ENCODE measurements at regions not wholly inside any gene's neighbourhood (a gene's known extent, or its start where the extent isn't known, plus 50 kb on each side); places are given as distances from the start of the nearest gene placed in this dataset.

DNA sequence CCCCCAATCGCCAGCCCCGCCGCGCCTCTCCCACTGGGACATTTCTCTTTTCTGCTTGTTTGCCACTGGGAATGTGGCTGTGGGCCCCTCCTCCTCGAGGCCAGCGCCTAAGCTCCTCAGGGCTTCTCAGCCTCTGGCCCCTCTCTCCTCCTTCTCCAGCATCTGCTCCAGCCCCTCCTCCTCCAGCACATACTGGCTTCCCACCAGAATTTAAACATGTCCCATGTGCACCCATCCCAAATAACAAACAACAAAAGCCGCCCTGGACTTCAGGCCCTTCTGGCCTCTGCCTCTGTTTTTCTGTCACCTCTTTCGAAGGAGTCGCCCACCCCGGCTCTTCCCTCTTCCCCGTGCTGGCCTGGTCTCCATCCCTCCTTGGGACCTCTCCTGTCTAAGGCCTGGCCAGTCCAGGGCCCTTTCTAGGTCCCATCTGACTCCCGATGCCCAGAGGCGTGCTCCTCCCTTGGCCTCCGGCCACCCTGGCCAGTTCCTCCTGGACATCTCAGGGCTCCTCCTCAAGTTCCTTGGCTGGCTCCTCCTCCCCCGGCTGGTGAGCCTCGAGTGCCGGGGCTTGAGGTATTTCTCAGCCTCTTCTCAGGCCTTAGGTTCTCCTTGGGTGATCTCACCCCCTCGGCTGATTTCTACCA, 94.6 kb upstream of the SLC6A6 start:
- DNase-seq, result no peak

DNA sequence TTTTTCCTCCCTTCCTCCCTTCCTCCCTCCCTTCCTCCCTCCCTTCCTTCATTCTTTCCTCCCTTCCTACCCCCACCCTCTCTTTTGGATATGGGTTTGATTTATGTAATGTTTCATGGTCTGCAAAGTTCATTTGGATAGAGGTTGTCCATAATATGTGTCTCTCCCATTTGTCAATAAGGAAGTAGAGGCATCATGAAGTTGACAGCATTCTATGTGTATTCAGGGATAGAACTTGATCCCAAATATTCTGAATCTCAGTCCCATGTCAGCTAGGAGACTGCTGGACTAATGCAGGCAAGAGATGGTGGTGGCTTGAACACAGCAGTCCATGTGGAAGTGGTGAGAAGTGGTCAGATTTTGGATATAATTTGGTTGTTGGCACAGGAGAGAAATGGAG, 90.7 kb upstream of the SLC6A6 start:
- no peak for DNase-seq

DNA sequence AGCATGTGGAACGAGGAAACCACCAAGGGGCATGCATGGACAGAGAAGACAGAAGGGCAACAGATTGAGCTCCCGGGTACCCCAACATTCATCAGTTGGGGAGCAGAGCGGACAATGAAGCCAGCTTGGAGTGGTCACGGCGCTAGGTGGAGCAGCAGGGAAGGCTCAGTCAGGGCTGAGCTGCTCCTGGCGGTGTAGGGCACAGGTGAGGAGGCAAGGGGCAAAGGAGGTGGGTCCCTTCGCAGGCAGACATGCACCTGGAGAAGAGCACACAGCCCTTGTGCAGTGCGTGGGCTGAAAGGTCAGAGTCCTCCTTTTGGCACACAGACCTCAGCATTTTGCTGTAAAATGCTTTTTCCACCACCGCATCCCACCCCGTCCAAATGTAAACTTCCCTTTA, 90.0 kb upstream of the SLC6A6 start:
- no peak for DNase-seq

DNA sequence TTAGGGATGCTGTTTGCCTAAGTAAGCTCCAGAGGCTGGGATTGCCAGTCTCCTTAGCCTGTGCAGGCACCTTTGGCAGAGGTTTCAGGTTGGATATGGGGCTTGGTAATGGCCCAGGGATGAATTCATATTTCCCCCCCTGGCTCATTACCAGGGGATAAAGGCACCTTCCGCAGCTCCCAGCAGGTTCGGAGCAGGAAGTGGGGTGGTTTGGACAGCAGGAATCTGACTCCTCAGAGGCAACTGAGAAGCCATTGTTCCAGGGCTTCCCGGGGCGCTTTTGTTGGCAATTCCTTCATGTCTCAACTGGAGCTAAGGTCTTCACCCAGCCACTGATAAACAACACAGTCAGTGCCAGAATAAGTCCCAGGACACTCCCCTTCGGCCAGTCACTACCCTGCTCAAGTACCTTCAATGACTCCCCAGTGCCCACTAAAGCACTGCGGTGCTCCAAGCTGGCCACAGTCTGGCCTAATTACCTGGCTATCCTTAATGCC, 85.3 kb upstream of the SLC6A6 start:
- no peak for DNase-seq

DNA sequence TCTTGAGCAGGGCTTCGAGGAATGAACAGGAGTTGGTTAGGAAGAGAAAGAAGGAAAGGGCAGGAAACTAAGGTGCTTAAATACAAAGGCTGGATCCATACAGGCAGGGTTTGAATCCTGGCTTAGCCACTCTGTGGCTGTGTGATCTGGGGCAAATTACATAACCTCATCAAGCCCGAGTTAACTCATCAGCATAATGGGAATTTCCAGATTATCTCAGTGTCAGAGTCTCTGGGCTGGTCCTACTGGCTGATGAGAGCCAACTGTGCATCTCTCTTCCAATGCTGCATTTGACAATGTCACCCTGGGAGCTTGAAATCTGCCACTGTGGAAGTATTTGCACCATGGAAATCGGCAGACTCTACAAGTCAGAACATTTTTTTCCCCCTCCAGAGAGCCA, 83.8 kb upstream of the SLC6A6 start:
- DNase-seq, result no peak

DNA sequence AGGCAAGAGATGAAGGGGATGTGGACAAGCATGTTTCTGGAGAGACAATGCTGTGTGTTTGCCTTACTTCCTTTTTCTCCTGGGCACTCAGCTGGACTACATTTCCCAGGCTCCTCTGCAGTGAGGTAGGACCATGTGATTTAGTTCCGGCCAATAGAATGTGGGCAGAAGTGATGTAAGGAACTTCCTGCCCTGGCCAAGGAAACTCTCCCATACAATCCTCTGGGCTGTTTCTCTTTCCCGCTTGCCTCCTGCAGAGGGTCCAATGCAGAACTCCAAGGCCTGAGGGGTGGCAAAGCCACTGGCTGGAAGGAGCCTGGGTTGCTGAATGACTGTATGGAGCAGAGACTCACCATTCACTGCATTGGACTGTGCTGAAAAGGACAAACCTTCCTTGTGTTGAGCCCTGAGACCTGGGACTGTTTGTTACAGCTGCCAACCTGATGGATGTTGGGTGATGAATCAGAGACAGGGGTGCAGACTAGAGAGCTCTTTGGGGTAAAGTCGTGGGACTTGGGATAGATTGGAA, 82.7 kb upstream of the SLC6A6 start:
- peak; percentile 25 for DNase-seq

DNA sequence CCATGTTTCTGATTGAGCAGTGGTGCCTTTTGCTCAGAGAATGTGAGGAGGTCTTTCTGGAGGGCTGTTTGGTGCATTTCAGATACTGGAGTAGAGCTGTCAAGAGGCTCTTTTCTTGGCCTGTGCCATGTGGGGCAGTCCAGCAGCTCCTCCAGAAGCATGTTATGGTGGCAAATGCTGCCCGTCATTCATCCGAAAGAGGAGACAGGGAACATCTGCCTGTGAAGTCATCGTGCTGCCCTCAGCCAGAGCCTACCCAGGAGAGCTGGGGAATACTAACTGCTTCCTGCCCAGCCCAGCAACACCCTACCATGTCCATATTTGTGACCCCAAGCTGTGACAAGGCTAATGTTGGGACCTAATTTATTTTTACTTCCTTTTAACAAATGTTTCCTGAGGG, 82.2 kb upstream of the SLC6A6 start:
- DNase-seq, result no peak

DNA sequence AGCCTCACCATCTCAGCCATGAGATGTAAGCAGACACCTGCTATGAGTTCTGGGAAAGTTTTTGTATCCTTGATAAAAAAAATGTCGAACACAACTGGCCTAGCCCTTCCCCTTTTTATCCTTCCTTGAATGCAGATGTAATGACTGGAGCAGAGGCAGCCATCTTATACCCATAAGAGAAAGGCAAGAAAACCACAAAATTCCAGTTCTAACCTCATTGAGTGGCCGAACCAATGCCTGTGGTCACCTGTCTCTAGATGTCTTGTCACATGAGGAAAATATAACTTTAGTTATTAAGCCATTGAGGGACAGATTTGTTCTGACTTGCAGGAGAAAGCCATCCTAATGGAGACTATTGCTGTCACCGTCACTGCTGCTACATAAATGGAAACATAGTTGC, 80.4 kb upstream of the SLC6A6 start:
- DNase-seq, result no peak

DNA sequence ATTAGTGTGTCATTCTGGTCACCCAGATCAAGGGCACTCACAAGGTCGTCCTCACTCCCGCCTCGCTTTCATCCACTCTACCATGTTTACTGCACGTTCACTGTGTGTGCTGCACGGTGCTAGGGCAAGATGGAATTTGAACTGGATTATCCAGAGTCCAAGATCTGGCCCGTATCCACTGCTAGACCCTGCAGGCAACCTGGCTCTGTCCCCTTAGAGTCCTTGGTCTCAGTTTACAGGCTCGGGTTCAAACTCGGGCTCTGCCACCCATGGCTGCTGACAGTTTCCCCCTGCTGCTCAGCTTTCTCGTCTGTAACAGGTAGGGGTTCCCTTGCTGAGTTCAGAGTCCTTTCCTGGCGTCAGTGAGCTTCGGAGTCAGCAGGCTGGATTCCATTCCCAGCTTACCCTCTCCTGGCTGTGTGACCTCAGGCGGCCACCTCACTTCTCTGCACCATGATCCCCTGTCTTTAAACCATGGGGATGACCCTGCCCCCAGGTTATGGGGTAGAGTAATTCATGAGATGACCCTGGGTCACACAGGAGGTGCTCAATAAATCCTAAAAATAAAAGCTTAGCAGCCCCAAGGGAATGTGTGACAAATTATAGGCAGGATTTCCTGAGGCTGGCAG, 79.6 kb upstream of the SLC6A6 start:
- no peak for DNase-seq

DNA sequence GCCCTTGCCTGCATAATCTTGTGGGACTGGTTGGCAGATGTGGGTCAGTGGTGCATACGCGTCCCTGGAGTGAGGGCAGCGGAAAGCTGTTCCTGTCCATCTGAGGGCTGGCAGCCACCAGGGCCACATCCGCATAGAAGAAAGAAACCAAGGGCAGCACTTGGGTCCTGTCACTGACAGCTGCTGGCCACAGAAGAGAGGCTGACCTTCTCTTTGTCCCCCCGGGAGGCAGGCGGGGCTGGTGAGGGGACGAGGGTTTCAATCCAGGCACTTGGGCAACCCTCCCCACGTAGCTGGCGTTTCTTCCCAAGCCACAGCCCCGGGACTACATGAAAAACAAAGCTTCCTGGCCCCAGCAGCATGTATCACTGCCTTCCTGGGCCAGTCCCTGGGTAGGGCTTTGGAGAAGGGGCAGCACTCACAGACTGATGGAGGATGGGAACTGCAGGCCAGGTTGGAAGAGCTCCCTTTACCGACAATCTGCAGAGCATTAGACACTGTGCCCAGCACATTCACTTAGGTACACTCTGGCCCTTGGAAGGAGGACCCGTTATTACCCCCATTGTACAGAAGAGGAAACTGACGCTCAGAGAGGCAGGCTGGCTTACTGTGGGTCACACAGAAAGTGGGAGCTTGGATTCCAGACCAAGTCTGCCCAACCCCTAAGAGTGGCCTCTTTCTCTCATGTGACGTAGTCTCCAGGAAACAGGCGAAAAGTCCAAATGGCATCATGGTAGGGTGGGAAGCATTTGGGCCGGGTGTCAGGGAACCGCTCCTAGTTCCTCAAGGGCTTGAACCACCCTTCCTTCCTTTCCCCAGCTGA, 78.8 kb upstream of the SLC6A6 start:
- peak; percentile 49 for DNase-seq

DNA sequence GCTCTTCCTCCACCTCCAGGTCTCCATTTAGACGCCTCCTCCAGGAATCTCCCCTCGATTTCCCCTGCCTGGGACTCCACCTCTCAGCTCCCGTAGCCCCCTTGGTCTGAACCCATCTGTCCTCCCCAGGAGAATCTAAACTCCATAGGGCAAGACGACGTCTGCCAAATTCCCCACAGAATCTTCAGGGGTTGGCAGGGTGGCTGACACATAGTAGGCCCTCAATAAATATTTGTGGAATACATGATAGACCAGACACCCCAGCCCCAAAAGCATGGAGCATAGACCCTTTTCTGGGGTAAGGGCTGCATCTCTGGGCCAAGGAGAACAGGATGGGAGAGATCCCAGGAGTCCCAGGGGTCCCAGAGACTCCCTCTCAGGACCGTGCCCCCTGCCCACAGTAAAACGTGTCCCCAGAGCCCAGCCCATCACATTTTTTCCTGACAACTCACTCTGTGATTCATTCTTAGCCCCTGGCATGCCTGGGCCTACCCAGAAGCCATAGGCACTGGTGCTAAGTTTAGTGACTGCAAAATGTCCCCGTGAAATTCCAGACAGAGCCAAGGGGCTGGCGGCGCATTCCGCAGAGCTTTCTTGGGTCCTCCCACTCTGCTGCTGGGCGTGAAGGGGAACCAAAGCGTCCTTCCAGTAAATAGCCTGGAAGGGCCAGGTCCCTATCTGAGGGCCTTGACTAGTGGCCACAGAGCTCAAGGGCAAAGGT, 78.0 kb upstream of the SLC6A6 start:
- DNase-seq, result no peak

DNA sequence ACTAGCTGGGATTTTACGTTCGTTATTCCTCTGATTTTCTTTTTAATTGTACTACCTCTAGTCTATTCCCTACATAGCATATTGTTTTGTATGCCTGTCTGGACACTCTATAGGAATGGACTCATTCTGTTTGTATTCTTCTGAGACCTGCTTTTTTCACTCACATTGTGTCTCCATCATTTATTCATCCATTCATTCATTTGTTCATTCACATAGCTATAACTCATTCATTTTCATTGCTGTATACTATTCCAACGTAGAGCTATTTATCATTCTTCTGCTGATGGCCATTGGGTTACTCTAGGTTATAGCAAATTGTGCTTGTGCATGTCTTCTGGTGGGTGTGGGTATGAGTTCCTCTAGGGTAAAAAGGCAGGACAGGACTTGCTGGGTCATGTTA, 74.0 kb upstream of the SLC6A6 start:
- no peak for DNase-seq

DNA sequence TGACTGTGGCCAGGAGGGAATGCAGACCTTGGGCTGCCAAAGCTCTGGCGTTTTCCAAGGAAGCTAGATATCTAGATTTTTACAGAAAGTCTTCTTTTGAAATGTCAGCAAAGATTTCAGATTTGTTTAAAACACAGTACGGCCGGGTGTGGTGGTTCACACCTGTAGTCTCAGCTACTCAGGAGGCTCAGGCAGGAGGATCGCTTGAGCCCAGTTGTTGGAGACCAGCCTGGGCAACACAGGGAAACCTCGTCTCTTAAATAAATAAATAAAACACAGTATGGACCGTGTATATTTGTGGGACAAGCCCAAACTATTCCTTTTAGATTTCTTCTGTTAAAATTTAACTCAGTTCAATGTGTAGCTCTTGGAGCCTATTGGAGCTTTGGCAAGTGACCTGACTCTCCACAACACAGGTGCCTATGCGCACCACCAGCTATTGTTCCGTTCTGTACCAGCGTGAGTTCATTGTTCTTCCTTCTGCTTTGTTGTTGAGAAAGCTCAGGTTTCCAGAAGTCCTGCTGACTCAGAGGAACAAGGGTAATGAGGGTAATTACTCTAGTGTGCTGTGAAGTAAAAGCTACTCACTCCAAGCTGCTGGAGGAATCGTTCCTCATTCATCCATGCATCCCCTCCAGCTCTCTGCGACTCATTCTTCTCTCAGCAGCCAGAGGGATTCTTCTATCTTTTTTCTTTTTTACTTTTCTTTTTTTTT, 73.1 kb upstream of the SLC6A6 start:
- no peak for DNase-seq

DNA sequence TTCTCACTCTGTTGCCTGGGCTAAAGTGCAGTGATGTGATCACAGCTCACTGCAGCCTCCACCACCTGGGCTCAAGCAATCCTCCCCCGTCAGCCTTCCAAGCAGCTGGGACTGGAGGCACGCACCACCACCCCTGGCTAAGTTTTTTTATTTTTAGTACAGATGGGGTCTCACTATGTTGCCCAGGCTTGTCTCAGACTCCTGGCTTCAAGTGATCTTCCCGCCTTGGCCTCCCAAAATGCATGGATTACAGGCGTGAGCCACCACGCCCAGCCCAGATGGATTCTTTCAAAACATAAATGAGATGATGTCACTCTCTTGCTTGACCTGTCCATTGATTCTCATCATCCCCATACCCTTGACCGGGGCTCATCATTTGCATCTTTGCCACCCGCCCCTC, 72.6 kb upstream of the SLC6A6 start:
- DNase-seq, result no peak

DNA sequence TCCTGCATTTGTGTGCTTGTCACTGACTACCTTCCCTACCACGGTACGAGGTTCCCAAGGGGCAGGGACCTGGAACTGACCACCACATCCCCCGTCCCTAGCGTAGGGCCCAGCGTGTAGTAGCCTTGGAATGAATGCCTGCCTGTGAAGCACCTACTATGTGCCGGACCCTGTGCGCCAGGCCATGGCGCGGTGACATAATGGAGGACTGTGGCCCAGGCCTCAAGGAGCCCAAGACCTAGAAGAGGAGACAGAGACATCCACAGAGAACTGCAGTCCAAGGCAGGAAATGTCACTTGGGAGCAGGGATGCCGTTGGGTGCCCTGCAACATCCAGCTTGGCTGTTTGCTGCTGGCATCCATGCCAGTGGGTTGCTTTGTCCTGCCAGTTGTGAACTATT, 71.9 kb upstream of the SLC6A6 start:
- no peak for DNase-seq

DNA sequence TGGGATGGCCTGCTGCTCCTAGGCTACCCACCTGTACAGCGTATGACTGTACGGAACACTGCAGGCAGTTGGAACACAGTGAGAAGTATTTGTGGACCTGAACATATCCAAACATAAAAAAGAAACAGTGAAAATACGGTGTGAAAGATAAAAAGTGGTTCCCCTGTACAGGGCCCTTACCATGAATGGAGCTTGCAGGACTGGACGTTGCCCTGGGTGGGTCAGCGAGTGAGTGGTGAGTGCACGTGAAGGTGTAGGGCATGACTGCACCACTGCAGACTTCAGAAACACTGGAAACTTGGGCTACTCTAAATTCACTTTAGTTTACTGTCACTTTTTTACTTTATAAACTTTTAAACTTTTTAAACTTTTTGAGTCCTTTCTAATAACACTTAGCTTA, 71.2 kb upstream of the SLC6A6 start:
- DNase-seq, result no peak

DNA sequence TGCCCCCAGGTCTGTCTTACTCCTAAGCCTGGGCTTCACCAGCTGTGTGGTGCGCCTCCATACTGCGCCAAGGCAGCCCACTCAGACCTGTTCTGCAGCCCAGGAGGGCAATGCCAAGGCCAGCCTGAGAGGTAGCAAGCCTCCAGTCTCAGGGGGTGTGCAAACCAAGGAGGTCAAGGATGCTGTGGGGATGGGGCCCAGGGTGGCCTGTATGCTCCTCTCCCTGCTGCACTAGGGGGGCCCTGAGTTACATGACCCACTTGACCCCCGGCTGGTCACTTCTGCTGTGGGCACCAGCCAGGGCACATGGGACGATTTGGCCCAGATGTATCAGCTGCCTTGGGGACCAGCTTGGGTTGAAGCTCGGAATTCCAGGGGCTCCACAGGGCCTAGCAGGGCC, 70.0 kb upstream of the SLC6A6 start:
- no peak for DNase-seq

DNA sequence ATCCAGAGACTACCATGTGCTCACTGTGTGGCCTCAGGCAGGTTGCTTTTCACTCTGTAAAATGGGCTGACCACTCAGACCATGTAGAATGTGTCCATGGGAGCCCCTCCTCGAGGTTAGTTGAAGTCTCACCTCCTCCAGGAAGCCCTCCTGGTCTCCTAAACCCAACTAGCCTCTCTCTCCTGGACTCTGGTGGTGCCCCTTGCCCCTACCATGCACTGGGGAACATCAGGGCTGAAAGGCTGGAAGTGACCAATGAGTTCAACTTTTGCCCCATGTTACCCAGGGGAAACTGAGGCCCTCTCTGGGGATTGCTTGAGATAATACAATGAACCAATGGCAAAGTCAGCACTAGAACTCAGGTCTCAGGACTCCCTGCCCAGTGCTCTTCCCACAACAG, 69.2 kb upstream of the SLC6A6 start:
- DNase-seq, result no peak

DNA sequence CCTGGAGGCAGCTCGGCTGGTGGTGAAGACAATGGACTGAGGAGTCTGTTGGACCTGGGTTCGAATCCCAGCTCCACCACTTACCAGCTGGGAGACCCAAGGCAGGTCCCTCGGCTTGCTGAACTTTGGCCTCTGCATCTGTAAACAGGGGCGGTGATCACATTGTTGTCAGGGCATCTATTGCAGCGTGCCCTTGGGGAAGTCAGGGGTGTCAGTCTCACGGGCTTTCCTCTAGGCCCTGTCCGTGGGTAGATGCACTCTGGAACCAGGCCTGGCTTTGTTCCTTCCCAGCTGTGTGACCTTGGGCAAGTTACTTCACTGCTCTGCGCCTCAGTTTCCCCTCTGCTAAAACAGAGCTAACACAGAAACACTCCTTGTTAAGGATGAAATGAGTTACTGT, 68.8 kb upstream of the SLC6A6 start:
- no peak for DNase-seq

DNA sequence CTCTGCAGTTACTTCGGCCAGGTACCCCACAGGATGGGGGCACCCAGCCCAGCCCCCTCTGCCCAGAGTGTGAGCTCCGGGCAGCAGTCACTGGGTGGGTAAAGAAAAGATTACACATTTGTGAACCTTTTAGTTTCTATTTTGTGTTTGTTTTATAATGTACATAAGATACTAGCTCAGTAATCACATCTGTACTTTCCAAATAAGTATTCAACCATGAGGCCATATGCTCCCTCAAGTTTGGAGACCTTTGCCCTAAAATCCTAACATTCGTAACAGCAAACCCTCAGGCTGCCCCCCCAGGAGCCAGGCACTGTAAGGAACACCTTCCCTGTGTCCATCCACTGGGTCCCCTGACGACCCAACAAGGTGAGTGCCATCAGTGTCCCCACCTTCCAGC, 68.3 kb upstream of the SLC6A6 start:
- no peak for DNase-seq

DNA sequence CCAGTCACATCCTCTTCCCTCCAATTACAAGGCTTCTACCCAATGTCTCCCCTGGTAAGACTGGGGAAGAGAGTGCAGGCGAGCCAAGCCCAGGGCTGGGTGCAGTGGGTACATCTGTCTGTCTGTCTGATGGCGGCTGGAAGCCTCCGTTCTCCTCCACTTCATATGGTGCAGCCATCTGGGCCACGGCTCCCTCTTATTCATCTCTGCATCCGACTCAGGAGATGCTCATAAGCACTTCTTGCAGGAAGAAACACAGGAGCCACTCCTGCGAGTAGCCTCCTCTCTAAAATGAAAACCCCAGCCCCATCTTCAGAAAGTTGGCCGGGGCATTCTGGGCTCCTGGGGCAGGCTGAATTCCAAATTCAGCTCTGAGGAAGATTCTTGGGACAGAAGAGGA, 67.5 kb upstream of the SLC6A6 start:
- no peak for DNase-seq

Measured in muscle of arm (tissue), 1 donor.